Body of pancreas (tissue), 4 donors: ENCODE measurements at regions not wholly inside any gene's neighbourhood (a gene's known extent, or its start where the extent isn't known, plus 50 kb on each side); places are given as distances from the start of the nearest gene placed in this dataset.
A peak's percentile ranks its signal among the peaks of the same experiment; 100 is the strongest.

ENCODE experiments used
- ATAC-seq: fragments of 150-250 bp; one replicate; pipeline ENCODE4 v1.9.1; 2016
- DNase-seq, 4 donors: peaks; one replicate each; pipeline ENCODE4 v3.0.0-alpha.2; 2019
- H3K27ac ChIP-seq, 4 donors: fragments of 200-600 bp; sonication (generic); 1 replicate in 3 of 4; 2 replicates in 1 of 4; pipeline versions ENCODE4 v1.5.1 to v1.6.1; 2016 to 2019; ENCODE audit warnings: mild to moderate bottlenecking in 1 of 4, mixed read lengths in 1 of 4, moderate library complexity in 1 of 4
- H3K27me3 ChIP-seq, 2 donors: fragments of 200-600 bp; sonication (generic); one replicate each; pipeline ENCODE4 v1.6.0; 2016; ENCODE audit warnings: mild to moderate bottlenecking in 1 of 2
- H3K36me3 ChIP-seq, 2 donors: fragments of 200-600 bp; sonication (generic); replicated peaks in 1 of 2; 2 replicates each; pipeline ENCODE4 v1.5.1; 2016; ENCODE audit warnings: low read depth in 2 of 2; ENCODE audit not compliant: insufficient read depth in 1 of 2
- H3K4me1 ChIP-seq: fragments of 200-600 bp; sonication (generic); one replicate; pipeline ENCODE4 v1.6.0; 2016
- H3K4me3 ChIP-seq, 2 donors: fragments of 200-600 bp; sonication (generic); 1 replicate in 1 of 2; 2 replicates in 1 of 2; pipeline ENCODE4 v1.5.1; 2016 to 2019
- H3K9me3 ChIP-seq, 3 donors: fragments of 200-600 bp; sonication (generic); 1 replicate in 2 of 3; 2 replicates in 1 of 3; pipeline ENCODE4 v1.5.1; 2016
- POLR2A ChIP-seq, 3 donors: fragments of 450-650 bp; IDR thresholded peaks; one replicate each; pipeline ENCODE4 v1.6.1; 2016; ENCODE audit warnings: antibody characterized with exemption in 3 of 3, mild to moderate bottlenecking in 2 of 3
- WGBS, 2 donors: methylation state at CpG; one replicate each; pipeline ENCODE4 v1.1.5; 2017; 5-methylcytosine and 5-hydroxymethylcytosine counted together
- intact Hi-C: fragments of 100-400 bp; cut with DNase I; formaldehyde crosslinking; loops from one replicate; pipeline ENCODE4 v1.15.1; 2023
- TF ChIP-seq, protein P1 (sequence below), 7 experiments: fragments of 450-650 bp in 4 of 7; fragments of 200-600 bp in 3 of 7; sonication (generic) in 3 of 7; IDR thresholded peaks; one replicate each; pipeline ENCODE4 v1.5.1; 2016 to 2019; ENCODE audit warnings: antibody characterized with exemption in 7 of 7

DNA sequence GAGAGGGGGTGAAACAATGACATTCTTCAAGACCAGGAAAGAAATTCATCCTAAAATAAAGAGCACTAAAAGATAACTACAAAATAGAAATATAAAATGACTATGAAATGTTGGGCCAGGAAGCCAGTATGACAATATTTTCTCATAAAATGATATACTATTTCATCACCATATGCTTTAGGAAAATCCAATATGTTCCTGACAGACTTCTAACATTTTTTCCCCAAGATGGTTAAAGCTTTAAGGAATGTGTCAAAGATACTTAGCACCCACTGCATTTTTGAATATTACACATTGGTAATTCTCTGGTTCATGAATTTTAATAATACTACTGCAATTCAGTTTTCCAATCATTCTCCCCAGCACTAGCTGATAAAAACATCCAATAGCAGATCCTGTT, 87.7 kb upstream of the PLEKHG7 start:
- intact Hi-C loops: no loop called here
- TF ChIP-seq POLR2A (IDR thresholded peaks at IDR 0.05): no peak
- TF ChIP-seq, protein P1, sequence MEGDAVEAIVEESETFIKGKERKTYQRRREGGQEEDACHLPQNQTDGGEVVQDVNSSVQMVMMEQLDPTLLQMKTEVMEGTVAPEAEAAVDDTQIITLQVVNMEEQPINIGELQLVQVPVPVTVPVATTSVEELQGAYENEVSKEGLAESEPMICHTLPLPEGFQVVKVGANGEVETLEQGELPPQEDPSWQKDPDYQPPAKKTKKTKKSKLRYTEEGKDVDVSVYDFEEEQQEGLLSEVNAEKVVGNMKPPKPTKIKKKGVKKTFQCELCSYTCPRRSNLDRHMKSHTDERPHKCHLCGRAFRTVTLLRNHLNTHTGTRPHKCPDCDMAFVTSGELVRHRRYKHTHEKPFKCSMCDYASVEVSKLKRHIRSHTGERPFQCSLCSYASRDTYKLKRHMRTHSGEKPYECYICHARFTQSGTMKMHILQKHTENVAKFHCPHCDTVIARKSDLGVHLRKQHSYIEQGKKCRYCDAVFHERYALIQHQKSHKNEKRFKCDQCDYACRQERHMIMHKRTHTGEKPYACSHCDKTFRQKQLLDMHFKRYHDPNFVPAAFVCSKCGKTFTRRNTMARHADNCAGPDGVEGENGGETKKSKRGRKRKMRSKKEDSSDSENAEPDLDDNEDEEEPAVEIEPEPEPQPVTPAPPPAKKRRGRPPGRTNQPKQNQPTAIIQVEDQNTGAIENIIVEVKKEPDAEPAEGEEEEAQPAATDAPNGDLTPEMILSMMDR (IDR thresholded peaks at IDR 0.05): no peak
- Histone ChIP-seq H3K4me1 (no peaks in the 10 kb centered on the region), H3K27ac (no peak overlapping the region), H3K27me3 (no peaks in the 10 kb centered on the region), H3K36me3 (no peaks in the 10 kb centered on the region), H3K4me3 (no peak overlapping the region), H3K9me3 (no peaks in the 10 kb centered on the region)
- DNase-seq (no peak), ATAC-seq (no peak)

DNA sequence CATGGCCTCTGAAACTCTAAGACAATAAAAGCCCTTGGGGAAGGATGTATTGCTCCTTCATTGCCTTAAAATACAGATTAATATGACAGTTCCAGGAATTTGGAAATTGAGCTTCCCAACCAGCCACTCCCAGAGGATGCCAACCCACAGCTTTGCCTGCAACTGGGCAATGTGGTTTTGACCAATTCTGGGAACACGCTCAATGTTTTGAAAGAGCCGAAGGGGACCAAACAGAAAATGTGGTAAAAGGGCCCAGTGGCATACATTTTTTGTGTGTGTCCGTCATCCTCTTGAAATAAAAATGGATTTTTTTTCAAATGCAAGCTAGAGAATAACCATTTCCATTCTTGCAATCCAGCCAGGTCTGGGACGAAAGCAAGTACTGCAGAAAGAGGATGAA, 88.3 kb upstream of the PLEKHG7 start:
- no peak overlapping the region for H3K27ac ChIP-seq
- H3K9me3 ChIP-seq: no peaks in the 10 kb centered on the region
- H3K4me3 ChIP-seq: no peak overlapping the region
- WGBS, 2 donors: 78 to 82% methylated on average over 4 of the region's 4 CpGs
- intact Hi-C loops: no loop called here
- ATAC-seq (no peak), DNase-seq (no peak)
- TF ChIP-seq POLR2A (IDR thresholded peaks at IDR 0.05): no peak
- TF ChIP-seq, protein P1 (IDR thresholded peaks at IDR 0.05): no peak
- H3K4me1 ChIP-seq: no peaks in the 10 kb centered on the region
- H3K36me3 ChIP-seq: no peaks in the 10 kb centered on the region
- H3K27me3 ChIP-seq: no peaks in the 10 kb centered on the region

DNA sequence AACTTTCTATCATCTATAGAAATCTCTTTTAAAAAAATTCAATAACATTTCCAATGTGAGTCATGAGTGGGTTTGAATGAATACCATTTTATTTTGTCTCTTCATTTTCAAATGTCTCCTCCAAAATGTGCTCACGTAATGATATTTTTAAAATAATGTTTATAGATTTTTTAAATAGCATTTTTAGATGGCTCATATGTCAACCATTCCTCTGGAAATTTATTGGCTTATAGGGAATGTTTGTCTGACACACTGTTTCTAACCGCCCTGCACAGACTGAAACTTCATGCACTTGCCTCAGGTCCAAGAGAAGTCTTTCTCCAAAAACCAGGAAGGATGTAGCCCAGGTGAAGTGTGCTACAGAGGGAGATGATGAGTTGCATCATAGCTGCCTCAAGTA, 88.8 kb upstream of the PLEKHG7 start:
- no peak for TF ChIP-seq POLR2A (IDR thresholded peaks at IDR 0.05)
- TF ChIP-seq, protein P1 (IDR thresholded peaks at IDR 0.05): no peak
- Histone ChIP-seq H3K36me3 (no peaks in the 10 kb centered on the region), H3K27me3 (no peaks in the 10 kb centered on the region), H3K4me1 (no peaks in the 10 kb centered on the region), H3K27ac (no peak overlapping the region), H3K4me3 (no peak overlapping the region), H3K9me3 (no peaks in the 10 kb centered on the region)
- DNase-seq: no peak
- 72 to 74% methylated on average over 2 of the region's 2 CpGs for WGBS, 2 donors
- no peak for ATAC-seq
- intact Hi-C loops: no loop called here

DNA sequence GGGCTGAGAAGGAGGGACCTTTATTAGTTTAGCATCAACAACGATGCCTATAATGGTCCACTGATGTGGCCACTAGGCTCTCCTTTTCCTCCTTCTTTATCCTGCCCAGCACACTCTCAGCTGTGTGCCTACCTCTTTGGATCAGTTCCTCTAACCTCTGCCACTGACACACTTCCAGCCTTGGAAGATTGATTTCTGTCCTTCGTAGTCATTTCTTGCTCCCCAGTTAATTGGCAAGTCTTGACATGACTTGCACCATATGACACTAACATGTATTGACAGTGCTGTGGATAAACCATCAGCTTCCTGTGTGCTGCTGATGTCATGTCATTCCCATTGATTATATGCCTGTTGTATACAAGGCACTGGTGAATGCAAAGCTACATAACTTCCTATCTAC, 90.2 kb upstream of the PLEKHG7 start:
- 86 to 87% methylated on average over 2 of the region's 2 CpGs for WGBS, 2 donors
- intact Hi-C loops: no loop called here
- Histone ChIP-seq H3K4me1 (no peaks in the 10 kb centered on the region), H3K36me3 (no peaks in the 10 kb centered on the region), H3K27ac (no peak overlapping the region), H3K9me3 (no peaks in the 10 kb centered on the region), H3K27me3 (no peaks in the 10 kb centered on the region), H3K4me3 (no peak overlapping the region)
- no peak for ATAC-seq
- TF ChIP-seq, protein P1 (IDR thresholded peaks at IDR 0.05): no peak
- no peak for TF ChIP-seq POLR2A (IDR thresholded peaks at IDR 0.05)
- no peak for DNase-seq

DNA sequence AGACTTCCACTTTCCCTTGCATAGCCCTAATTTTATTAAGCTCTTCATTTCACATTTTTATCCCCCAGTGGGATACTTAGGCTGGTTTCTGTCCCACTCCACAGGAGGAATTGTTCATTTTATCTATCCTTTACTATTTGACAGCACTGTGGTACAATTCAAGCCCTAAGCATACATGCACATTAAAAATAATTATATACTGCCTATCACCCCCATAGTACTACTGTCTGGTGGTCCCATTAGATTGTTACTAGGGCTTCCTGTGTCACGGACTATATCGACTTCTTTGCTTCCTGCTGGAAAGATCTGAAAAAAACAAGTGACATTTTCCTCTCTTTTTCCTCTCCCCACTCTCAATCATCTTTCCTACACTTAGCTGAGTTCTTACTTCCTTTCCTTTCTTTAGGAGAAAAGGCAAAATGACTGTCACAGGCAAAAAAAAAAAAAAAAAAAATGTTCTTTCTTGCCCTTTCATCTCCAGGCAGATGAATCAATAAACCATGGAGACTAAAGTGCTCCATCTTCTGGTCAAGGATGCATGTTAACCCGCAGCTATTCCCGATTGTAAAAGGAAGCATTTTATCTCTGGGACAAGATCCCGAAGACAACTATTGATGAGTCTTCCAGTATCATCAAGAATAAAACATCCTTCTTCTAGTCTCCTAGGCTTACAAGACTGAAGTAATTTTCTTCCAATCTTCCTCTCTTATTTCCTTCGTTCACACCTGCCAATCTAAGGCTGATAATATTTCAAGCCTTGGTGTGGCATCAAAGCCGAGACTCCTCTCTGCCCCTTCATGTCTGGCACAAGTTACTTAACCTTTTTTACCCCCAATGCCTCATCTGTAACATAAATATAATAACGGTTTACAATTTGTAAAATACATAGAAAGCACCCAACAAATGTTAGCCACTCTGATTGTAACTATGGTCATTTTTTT, 94.4 kb upstream of the PLEKHG7 start:
- DNase-seq: peak in 1 of 4 donors; percentile 26

More for the DNA sequence above, 94.4 kb upstream of the PLEKHG7 start:
- Histone ChIP-seq H3K9me3 (no peaks in the 10 kb centered on the region), H3K4me3 (no peak overlapping the region), H3K4me1 (no peaks in the 10 kb centered on the region), H3K27me3 (no peaks in the 10 kb centered on the region), H3K27ac (no peak overlapping the region), H3K36me3 (no peaks in the 10 kb centered on the region)
- TF ChIP-seq, protein P1 (IDR thresholded peaks at IDR 0.05): peak in 6 of 7 experiments; percentile 25 to 56 (median 46)
- TF ChIP-seq POLR2A (IDR thresholded peaks at IDR 0.05): no peak
- ATAC-seq: no peak
- WGBS, 2 donors: 26 to 29% methylated on average over 8 of the region's 8 CpGs
- intact Hi-C loops: no loop called here
